Nephron progenitor cell (in vitro differentiated cells): ENCODE measurements at regions not wholly inside any gene's neighbourhood (a gene's known extent, or its start where the extent isn't known, plus 50 kb on each side); places are given as distances from the start of the nearest gene placed in this dataset.
A peak's percentile ranks its signal among the peaks of the same experiment; 100 is the strongest.
"Not testable (repeated sequence)": the region's sequence is repeated elsewhere in the genome, so short reads cannot be mapped to it uniquely, and the experiment has no call there.

Source experiments
- DNase-seq: peaks from one replicate; pipeline ENCODE4 v3.0.0; 2021
- H3K27ac Mint-ChIP-seq: 2 replicates; pipeline ENCODE4 v1.8.0; 2021; ENCODE audit warnings: mild to moderate bottlenecking, moderate library complexity, mixed read lengths
- H3K27me3 Mint-ChIP-seq: 2 replicates; pipeline ENCODE4 v1.8.0; 2021; ENCODE audit warnings: mild to moderate bottlenecking, low read depth, mixed read lengths; ENCODE audit not compliant: poor library complexity
- H3K36me3 Mint-ChIP-seq: 2 replicates; pipeline ENCODE4 v1.8.0; 2021; ENCODE audit warnings: low read depth, mixed read lengths
- H3K4me1 Mint-ChIP-seq: 2 replicates; pipeline ENCODE4 v1.8.0; 2021; ENCODE audit warnings: mixed read lengths
- H3K4me3 Mint-ChIP-seq: 2 replicates; pipeline ENCODE4 v1.8.0; 2021; ENCODE audit warnings: mild to moderate bottlenecking, moderate library complexity, mixed read lengths
- H3K9me3 Mint-ChIP-seq: 2 replicates; pipeline ENCODE4 v1.8.0; 2021; ENCODE audit warnings: mild to moderate bottlenecking, moderate library complexity, mixed read lengths
- TF ChIP-seq, protein P1 (sequence below): fragments of 200-600 bp; sonication (generic); IDR thresholded peaks from 2 replicates; pipeline ENCODE4 v1.5.0; 2021; ENCODE audit warnings: antibody characterized with exemption

DNA sequence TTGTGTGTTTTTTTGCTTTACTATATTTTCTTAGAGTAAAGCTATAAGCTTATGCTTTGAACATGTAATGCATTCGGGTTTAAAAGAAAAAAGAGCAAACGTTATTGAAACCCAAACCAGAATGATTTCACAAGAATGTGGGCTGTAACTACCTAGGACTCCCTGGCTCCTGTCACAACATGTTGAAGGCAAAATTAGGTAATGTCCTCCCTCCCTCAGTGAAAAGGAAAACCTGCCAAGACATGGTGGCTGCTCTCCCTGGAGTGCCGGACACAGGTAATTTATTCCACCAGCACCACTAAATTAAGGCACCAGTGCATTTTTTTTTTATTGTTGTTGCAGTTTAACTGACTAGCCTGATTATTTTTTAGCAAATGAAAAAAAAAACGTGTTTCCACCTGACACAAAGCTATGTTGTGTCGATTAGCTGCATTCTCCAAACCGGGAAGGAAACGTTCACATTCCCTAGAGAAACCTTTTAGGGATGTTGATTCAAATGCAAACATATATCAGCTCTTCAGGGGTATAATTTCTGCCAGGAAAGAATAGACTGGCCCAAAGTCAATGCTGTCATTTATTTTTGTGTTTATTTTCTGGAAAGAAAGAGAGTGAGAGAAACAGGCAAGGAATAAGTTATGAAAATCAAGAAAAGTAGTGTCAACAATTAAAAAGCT lies 134.6 kb downstream of the CCDC34 start:
- peaks cover 46% of the 10 kb centered on the region for H3K4me1 Mint-ChIP-seq

DNA sequence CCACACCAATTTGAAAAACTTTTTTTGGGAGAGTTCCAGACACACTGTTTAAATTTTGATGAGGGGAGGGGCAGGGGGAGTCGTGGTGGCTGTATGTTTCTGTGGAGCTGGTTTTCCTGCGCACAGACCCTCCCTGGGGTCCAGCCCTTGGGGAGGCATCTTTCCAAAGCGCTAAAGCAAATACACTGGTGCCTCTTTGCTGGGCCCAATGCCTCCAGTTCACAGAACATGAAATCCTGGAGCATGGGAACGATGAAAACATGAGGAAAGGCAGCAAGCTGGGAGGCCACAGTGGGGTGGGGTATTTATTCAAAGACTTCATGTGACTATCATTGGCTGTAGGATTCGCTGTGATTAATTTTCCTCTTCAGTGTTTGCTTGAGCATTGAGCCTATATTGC lies 135.3 kb downstream of the CCDC34 start:
- H3K27ac Mint-ChIP-seq, result peak overlapping the region; percentile 51
- DNase-seq, result no peak
- TF ChIP-seq, protein P1, sequence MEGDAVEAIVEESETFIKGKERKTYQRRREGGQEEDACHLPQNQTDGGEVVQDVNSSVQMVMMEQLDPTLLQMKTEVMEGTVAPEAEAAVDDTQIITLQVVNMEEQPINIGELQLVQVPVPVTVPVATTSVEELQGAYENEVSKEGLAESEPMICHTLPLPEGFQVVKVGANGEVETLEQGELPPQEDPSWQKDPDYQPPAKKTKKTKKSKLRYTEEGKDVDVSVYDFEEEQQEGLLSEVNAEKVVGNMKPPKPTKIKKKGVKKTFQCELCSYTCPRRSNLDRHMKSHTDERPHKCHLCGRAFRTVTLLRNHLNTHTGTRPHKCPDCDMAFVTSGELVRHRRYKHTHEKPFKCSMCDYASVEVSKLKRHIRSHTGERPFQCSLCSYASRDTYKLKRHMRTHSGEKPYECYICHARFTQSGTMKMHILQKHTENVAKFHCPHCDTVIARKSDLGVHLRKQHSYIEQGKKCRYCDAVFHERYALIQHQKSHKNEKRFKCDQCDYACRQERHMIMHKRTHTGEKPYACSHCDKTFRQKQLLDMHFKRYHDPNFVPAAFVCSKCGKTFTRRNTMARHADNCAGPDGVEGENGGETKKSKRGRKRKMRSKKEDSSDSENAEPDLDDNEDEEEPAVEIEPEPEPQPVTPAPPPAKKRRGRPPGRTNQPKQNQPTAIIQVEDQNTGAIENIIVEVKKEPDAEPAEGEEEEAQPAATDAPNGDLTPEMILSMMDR, result no peak

More for the DNA sequence above, 134.6 kb downstream of the CCDC34 start:
- Mint-ChIP-seq H3K27ac (peak overlapping the region; percentile 51), H3K27me3 (no peaks in the 10 kb centered on the region), H3K4me3 (no peak overlapping the region), H3K9me3 (peaks cover 15% of the 10 kb centered on the region), H3K36me3 (peaks cover 12% of the 10 kb centered on the region)
- DNase-seq, result no peak
- TF ChIP-seq, protein P1, result no peak

DNA sequence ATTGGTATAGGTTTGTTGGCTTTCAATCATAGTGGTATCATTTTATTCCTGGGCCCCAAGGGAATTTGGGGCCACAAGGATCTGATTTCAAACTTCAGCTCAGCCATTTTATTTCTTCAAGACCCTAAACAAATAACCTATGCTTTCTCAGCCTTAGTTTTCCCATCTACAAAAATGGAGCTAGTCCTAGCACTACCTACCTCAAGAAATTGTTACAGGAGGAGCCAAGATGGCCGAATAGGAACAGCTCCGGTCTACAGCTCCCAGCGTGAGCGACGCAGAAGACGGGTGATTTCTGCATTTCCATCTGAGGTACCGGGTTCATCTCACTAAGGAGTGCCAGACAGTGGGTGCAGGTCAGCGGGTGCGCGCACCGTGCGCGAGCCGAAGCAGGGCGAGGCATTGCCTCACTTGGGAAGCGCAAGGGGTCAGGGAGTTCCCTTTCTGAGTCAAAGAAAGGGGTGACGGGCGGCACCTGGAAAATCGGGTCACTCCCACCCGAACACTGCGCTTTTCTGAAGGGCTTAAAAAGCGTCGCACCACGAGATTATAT lies 143.5 kb downstream of the CCDC34 start:
- not testable (repeated sequence) for DNase-seq, H3K27me3 Mint-ChIP-seq, H3K36me3 Mint-ChIP-seq
- peak overlapping the region; percentile 98 for H3K27ac Mint-ChIP-seq
- H3K9me3 Mint-ChIP-seq, result peaks cover 16% of the 10 kb centered on the region
- peak overlapping the region; percentile 76 for H3K4me3 Mint-ChIP-seq
- H3K4me1 Mint-ChIP-seq, result peaks cover 51% of the 10 kb centered on the region

More for the DNA sequence above, 135.3 kb downstream of the CCDC34 start:
- Mint-ChIP-seq H3K27me3 (no peaks in the 10 kb centered on the region), H3K9me3 (peaks cover 15% of the 10 kb centered on the region), H3K36me3 (peaks cover 12% of the 10 kb centered on the region), H3K4me1 (peaks cover 40% of the 10 kb centered on the region), H3K4me3 (no peak overlapping the region)

DNA sequence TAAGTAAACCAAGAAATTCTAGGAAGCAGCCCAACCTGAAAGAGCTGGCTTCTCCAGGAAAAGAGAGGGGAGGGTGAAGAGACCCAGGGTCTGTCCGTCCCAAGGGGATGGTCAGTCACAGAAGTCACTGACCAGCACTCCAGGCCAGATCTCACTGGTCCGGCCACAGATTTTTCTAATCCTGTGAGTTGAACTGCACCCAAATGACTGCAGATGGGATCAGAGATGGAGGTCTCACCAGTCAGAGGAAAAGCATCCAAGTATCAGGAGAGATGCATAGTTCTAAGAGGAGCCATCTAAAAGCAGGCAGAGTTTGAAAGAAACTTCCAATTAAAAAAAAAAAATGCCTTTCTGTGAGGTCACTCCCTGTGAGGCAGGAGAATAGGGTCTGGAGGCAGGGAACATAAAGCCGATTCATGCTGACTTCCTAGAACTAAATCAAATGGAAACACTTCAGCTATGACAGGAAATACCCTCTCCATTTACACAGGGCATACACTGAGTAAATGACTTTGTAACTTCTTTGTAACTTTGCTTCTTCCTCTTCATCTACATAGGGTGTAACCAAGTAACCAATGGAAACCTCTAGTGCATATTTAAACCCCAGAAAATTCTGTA lies 144.5 kb downstream of the CCDC34 start:
- TF ChIP-seq, protein P1, result no peak
- peak overlapping the region; percentile 76 for H3K4me3 Mint-ChIP-seq
- H3K36me3 Mint-ChIP-seq, result peaks cover 5% of the 10 kb centered on the region
- DNase-seq, result no peak
- H3K27me3 Mint-ChIP-seq, result no peaks in the 10 kb centered on the region
- peak overlapping the region; percentile 98 for H3K27ac Mint-ChIP-seq
- peaks cover 16% of the 10 kb centered on the region for H3K9me3 Mint-ChIP-seq
- peaks cover 60% of the 10 kb centered on the region for H3K4me1 Mint-ChIP-seq

DNA sequence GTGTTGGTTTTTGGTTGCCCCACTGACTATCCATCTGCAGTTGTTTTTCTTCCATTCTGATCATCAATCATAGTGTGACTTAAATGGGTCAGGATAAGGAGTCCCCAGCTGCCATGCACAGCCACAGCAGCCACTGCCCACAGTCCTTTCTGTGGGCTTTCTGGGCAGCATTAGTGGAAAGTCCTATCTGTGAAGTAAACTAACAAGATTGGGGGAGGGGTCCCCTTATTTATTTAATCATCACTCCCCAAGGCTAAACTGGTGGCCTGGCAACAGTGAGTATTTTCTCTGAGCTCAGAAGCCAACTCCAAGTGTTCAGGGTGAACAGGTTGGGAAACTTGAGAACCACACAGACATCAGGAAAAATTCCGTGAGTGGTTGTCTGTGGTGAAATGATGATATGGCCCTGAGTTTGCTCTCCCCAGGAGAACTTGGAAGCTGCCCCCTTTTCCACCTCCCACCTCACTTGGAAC lies 145.0 kb downstream of the CCDC34 start:
- H3K27ac Mint-ChIP-seq, result peak overlapping the region; percentile 98
- TF ChIP-seq, protein P1, result no peak
- H3K4me1 Mint-ChIP-seq, result peaks cover 65% of the 10 kb centered on the region
- no peak for DNase-seq
- H3K4me3 Mint-ChIP-seq, result peak overlapping the region; percentile 40
- no peaks in the 10 kb centered on the region for H3K27me3 Mint-ChIP-seq
- H3K9me3 Mint-ChIP-seq, result peaks cover 16% of the 10 kb centered on the region
- peaks cover 5% of the 10 kb centered on the region for H3K36me3 Mint-ChIP-seq

DNA sequence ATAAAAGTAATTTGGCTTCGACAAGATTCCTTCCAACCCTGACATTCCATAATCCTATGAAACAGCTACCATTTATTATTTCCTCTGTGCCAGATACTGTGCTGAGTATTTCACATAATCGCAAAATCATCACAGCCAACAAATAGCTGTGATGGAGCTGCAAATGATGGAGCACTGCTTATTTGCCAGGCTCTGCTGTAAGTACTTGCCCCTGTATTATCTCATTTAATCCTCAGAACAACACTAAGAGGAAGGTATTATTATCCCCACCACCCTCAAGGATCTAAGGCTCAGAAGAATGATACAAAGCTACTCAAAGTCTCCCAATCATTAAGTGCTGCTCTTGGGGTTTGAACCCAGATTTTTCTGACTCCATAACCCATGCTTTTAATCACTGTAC lies 145.5 kb downstream of the CCDC34 start:
- TF ChIP-seq, protein P1, result no peak
- Mint-ChIP-seq H3K4me3 (no peak overlapping the region), H3K9me3 (peaks cover 16% of the 10 kb centered on the region), H3K27ac (peak overlapping the region; percentile 98), H3K36me3 (peaks cover 6% of the 10 kb centered on the region), H3K27me3 (no peaks in the 10 kb centered on the region), H3K4me1 (peaks cover 66% of the 10 kb centered on the region)
- no peak for DNase-seq
